Ammon's horn (tissue), 1 donor: ENCODE measurements at regions not wholly inside any gene's neighbourhood (a gene's known extent, or its start where the extent isn't known, plus 50 kb on each side); places are given as distances from the start of the nearest gene placed in this dataset.
"Not testable (repeated sequence)": the region's sequence is repeated elsewhere in the genome, so short reads cannot be mapped to it uniquely, and the experiment has no call there.

Experiments
- DNase-seq: peaks from one replicate; pipeline ENCODE4 v3.0.0-alpha.2; 2016; ENCODE audit warnings: low spot score

- DNase-seq: no peak
Measured at GRCh38 chr18:49731860-49732311, 81.4 kb downstream of the ACAA2 start.

- DNase-seq: no peak
Measured at GRCh38 chr18:49731421-49731841, 81.9 kb downstream of the ACAA2 start.

GRCh38 chr18:49730951-49731391 is 82.4 kb downstream of the ACAA2 start:
- DNase-seq: no peak

GRCh38 chr18:49728542-49728941 is 84.8 kb downstream of the ACAA2 start:
- DNase-seq: no peak

GRCh38 chr18:49727816-49728215 is 85.5 kb downstream of the ACAA2 start:
- DNase-seq: no peak

- no peak for DNase-seq
Measured at GRCh38 chr18:49726675-49726963, 86.7 kb downstream of the ACAA2 start.

- no peak for DNase-seq
Measured at GRCh38 chr18:49725809-49726674, 87.3 kb downstream of the ACAA2 start.

- DNase-seq: no peak
Measured at GRCh38 chr18:49723648-49724180, 89.6 kb downstream of the ACAA2 start.

- DNase-seq: no peak
Measured at GRCh38 chr18:49722477-49722876, 90.9 kb downstream of the ACAA2 start.

- DNase-seq: no peak
Measured at GRCh38 chr18:49721981-49722380, 91.4 kb downstream of the ACAA2 start.

- DNase-seq: not testable (repeated sequence)
Measured at GRCh38 chr18:49720944-49721343, 92.4 kb downstream of the ACAA2 start.

GRCh38 chr18:49717617-49718016 is 95.7 kb downstream of the ACAA2 start:
- DNase-seq: no peak

GRCh38 chr18:49716035-49716434 is 97.3 kb downstream of the ACAA2 start:
- DNase-seq: no peak

GRCh38 chr18:49709347-49709690 is 104.0 kb downstream of the ACAA2 start:
- DNase-seq: no peak

- DNase-seq: no peak
Measured at GRCh38 chr18:49708662-49709346, 104.5 kb downstream of the ACAA2 start.

GRCh38 chr18:49707599-49707998 is 105.7 kb downstream of the ACAA2 start:
- DNase-seq: no peak

GRCh38 chr18:49704334-49704733 is 109.0 kb downstream of the ACAA2 start:
- no peak for DNase-seq

- DNase-seq: no peak
Measured at GRCh38 chr18:49701190-49701589, 112.1 kb downstream of the ACAA2 start.

GRCh38 chr18:49699303-49699702 is 114.0 kb downstream of the ACAA2 start:
- DNase-seq: no peak

GRCh38 chr18:49698525-49699025 is 114.8 kb downstream of the ACAA2 start:
- no peak for DNase-seq

GRCh38 chr18:49697757-49698524 is 115.4 kb downstream of the ACAA2 start:
- DNase-seq: no peak

- DNase-seq: no peak
Measured at GRCh38 chr18:49697049-49697448, 116.3 kb downstream of the ACAA2 start.
